GM12892 (cell line): ENCODE measurements at regions not wholly inside any gene's neighbourhood (a gene's known extent, or its start where the extent isn't known, plus 50 kb on each side); places are given as distances from the start of the nearest gene placed in this dataset.

ENCODE experiments used
- POLR2A ChIP-seq: IDR thresholded peaks from 2 replicates; pipeline ENCODE4 v1.6.1; 2011; ENCODE audit warnings: low read depth, low read length, control low read depth
- TAF1 ChIP-seq: IDR thresholded peaks from 2 replicates; pipeline ENCODE4 v1.6.1; 2011; ENCODE audit warnings: low read depth, mild to moderate bottlenecking, control low read depth, low read length, borderline replicate concordance

- no peak for TF ChIP-seq POLR2A
- TF ChIP-seq TAF1 = no peak
Measured at GRCh38 chr12:132436791-132437251, 53.1 kb upstream of the FBRSL1 start.
